Keratinocyte (primary cell): ENCODE measurements at regions not wholly inside any gene's neighbourhood (a gene's known extent, or its start where the extent isn't known, plus 50 kb on each side); places are given as distances from the start of the nearest gene placed in this dataset.

Source experiments
- DNase-seq: peaks from one replicate; pipeline ENCODE4 v3.0.0-alpha.2; 2011; ENCODE audit warnings: low read depth, missing footprints, low spot score
- FAIRE-seq: peaks from 2 replicates; lab custom pipeline; 2011; peaks lifted over from hg19 to GRCh38; lab: Jason Lieb, UNC
- H2AFZ ChIP-seq: 2 replicates; pipeline ENCODE4 v1.6.0; 2012; ENCODE audit warnings: low read length, control low read depth, inconsistent platforms; ENCODE audit not compliant: control insufficient read depth
- H3K27ac ChIP-seq: 2 replicates; pipeline ENCODE4 v1.5.1; 2011; ENCODE audit warnings: low read length; ENCODE audit not compliant: control insufficient read depth, insufficient read depth
- H3K27me3 ChIP-seq: 3 replicates; pipeline ENCODE4 v1.6.0; 2011; ENCODE audit warnings: low read length; ENCODE audit not compliant: control insufficient read depth, insufficient read depth; ENCODE audit errors: extremely low read depth
- H3K36me3 ChIP-seq, 2 experiments: 2 replicates in 1 of 2; 3 replicates in 1 of 2; pipeline ENCODE4 v1.5.1; 2011; ENCODE audit warnings: low read length in 2 of 2, mild to moderate bottlenecking in 1 of 2; ENCODE audit not compliant: control insufficient read depth in 2 of 2, insufficient read depth in 2 of 2; ENCODE audit errors: extremely low read depth in 1 of 2
- H3K4me1 ChIP-seq: 3 replicates; pipeline ENCODE4 v1.5.1; 2011; ENCODE audit warnings: low read length; ENCODE audit not compliant: control insufficient read depth, insufficient read depth; ENCODE audit errors: extremely low read depth
- H3K4me2 ChIP-seq: 3 replicates; pipeline ENCODE4 v1.6.0; 2011; ENCODE audit warnings: low read depth, low read length; ENCODE audit not compliant: control insufficient read depth, insufficient read depth; ENCODE audit errors: extremely low read depth
- H3K4me3 ChIP-seq, 3 experiments: fragments of 200-600 bp in 1 of 3; sonication (generic) in 1 of 3; 2 replicates in 2 of 3; 3 replicates in 1 of 3; pipeline ENCODE4 v1.5.1; 2011 to 2016; ENCODE audit warnings: low read length in 3 of 3, mild to moderate bottlenecking in 3 of 3, control low read depth in 2 of 3, inconsistent platforms in 1 of 3, low read depth in 1 of 3, mixed read lengths in 1 of 3, mixed run types in 1 of 3, moderate library complexity in 1 of 3; ENCODE audit not compliant: control insufficient read depth in 2 of 3, insufficient read depth in 2 of 3; ENCODE audit errors: extremely low read depth in 1 of 3
- H3K79me2 ChIP-seq: 2 replicates; pipeline ENCODE4 v1.6.0; 2012; ENCODE audit warnings: low read length; ENCODE audit not compliant: control insufficient read depth, insufficient read depth
- H3K9ac ChIP-seq: 3 replicates; pipeline ENCODE4 v1.6.0; 2011; ENCODE audit warnings: low read length; ENCODE audit not compliant: control insufficient read depth, insufficient read depth; ENCODE audit errors: extremely low read depth
- H3K9me1 ChIP-seq: 3 replicates; pipeline ENCODE4 v1.6.0; 2011; ENCODE audit warnings: low read length; ENCODE audit not compliant: control insufficient read depth, insufficient read depth; ENCODE audit errors: extremely low read depth
- H3K9me3 ChIP-seq: 2 replicates; pipeline ENCODE4 v1.5.1; 2012; ENCODE audit warnings: low read depth, low read length; ENCODE audit not compliant: control insufficient read depth
- H4K20me1 ChIP-seq: 3 replicates; pipeline ENCODE4 v1.6.0; 2011; ENCODE audit warnings: low read length; ENCODE audit not compliant: control insufficient read depth, insufficient read depth; ENCODE audit errors: extremely low read depth
- EZH2 ChIP-seq: IDR thresholded peaks from one replicate; pipeline ENCODE4 v1.6.1; 2012; ENCODE audit warnings: inconsistent platforms, mild to moderate bottlenecking, low read length, moderate library complexity
- dilution Hi-C: fragments of 300-500 bp; cut with MboI; formaldehyde crosslinking; loops from one replicate; pipeline ENCODE4 v1.7.0; 2020; ENCODE audit warnings: low sequenced_read_pairs; ENCODE audit not compliant: extremely low pct_ligation_motif_present
- TF ChIP-seq, protein P1 (sequence below), 3 experiments: IDR thresholded peaks in 1 of 3; conservative IDR thresholded peaks in 1 of 3; optimal IDR thresholded peaks in 1 of 3; 2 replicates in 2 of 3; 3 replicates in 1 of 3; pipeline versions ENCODE3 to v1.5.1; 2011; ENCODE audit warnings: low read length in 3 of 3, mild to moderate bottlenecking in 3 of 3, moderate library complexity in 2 of 3, control low read depth in 1 of 3, inconsistent platforms in 1 of 3; ENCODE audit not compliant: insufficient read depth in 2 of 3; ENCODE audit errors: extremely low read depth in 1 of 3

GRCh38 chr15:35958021-35958420 is 412.1 kb upstream of the DPH6 start:
- no peaks in the 10 kb centered on the region for H3K9me3 ChIP-seq
- H3K4me2 ChIP-seq = no peak overlapping the region
- dilution Hi-C loops = no loop called here
- no peak for DNase-seq
- H3K4me3 ChIP-seq = no peak overlapping the region
- no peak for FAIRE-seq
- H3K9ac ChIP-seq = no peak overlapping the region
- H4K20me1 ChIP-seq = no peaks in the 10 kb centered on the region
- H2AFZ ChIP-seq = no peak overlapping the region
- H3K4me1 ChIP-seq = no peaks in the 10 kb centered on the region
- H3K27ac ChIP-seq = no peak overlapping the region
- no peaks in the 10 kb centered on the region for H3K9me1 ChIP-seq
- TF ChIP-seq, protein P1, sequence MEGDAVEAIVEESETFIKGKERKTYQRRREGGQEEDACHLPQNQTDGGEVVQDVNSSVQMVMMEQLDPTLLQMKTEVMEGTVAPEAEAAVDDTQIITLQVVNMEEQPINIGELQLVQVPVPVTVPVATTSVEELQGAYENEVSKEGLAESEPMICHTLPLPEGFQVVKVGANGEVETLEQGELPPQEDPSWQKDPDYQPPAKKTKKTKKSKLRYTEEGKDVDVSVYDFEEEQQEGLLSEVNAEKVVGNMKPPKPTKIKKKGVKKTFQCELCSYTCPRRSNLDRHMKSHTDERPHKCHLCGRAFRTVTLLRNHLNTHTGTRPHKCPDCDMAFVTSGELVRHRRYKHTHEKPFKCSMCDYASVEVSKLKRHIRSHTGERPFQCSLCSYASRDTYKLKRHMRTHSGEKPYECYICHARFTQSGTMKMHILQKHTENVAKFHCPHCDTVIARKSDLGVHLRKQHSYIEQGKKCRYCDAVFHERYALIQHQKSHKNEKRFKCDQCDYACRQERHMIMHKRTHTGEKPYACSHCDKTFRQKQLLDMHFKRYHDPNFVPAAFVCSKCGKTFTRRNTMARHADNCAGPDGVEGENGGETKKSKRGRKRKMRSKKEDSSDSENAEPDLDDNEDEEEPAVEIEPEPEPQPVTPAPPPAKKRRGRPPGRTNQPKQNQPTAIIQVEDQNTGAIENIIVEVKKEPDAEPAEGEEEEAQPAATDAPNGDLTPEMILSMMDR (optimal IDR thresholded peaks at IDR 0.05 in 1 of 3, IDR thresholded peaks at IDR 0.05 in 1 of 3, conservative IDR thresholded peaks at IDR 0.05 in 1 of 3; ENCODE audit: extremely low read depth in 1 of 3, insufficient read depth in 2 of 3, low read length in 3 of 3) = no peak
- TF ChIP-seq EZH2 = no peak
- H3K79me2 ChIP-seq = no peaks in the 10 kb centered on the region
- no peaks in the 10 kb centered on the region for H3K36me3 ChIP-seq
- no peaks in the 10 kb centered on the region for H3K27me3 ChIP-seq

DNA sequence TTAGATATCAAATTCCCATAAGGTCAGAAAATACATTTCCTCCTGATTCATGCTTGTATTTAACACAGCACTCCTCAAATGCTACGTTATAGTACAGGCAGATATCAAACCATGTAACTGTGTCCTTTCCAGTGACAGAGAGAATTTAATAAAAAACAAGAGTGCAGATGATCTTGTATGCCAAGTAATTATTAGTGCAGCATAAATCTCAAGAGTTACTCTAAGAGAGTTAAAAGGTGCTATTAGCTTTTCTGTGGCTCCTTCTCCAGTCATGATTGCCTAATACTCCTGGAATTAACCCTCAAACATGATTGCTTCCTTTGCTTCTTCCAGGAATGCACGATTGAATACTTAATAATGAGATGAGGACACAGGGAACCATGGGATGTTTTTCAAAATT is 413.0 kb upstream of the DPH6 start:
- dilution Hi-C loops = no loop called here
- H3K36me3 ChIP-seq = no peaks in the 10 kb centered on the region
- no peaks in the 10 kb centered on the region for H4K20me1 ChIP-seq
- FAIRE-seq (no peak), DNase-seq (no peak)
- no peaks in the 10 kb centered on the region for H3K9me3 ChIP-seq
- H3K79me2 ChIP-seq = no peaks in the 10 kb centered on the region
- H3K4me3 ChIP-seq = no peak overlapping the region
- H3K9me1 ChIP-seq = no peaks in the 10 kb centered on the region
- TF ChIP-seq, protein P1 (optimal IDR thresholded peaks at IDR 0.05 in 1 of 3, IDR thresholded peaks at IDR 0.05 in 1 of 3, conservative IDR thresholded peaks at IDR 0.05 in 1 of 3; ENCODE audit: extremely low read depth in 1 of 3, insufficient read depth in 2 of 3, low read length in 3 of 3) = no peak
- no peak for TF ChIP-seq EZH2
- no peak overlapping the region for H3K9ac ChIP-seq
- H3K27me3 ChIP-seq = no peaks in the 10 kb centered on the region
- H3K27ac ChIP-seq = no peak overlapping the region
- no peaks in the 10 kb centered on the region for H3K4me1 ChIP-seq
- no peak overlapping the region for H3K4me2 ChIP-seq
- H2AFZ ChIP-seq = no peak overlapping the region
